ENCODE measurements at regions not wholly inside any gene's neighbourhood (a gene's known extent, or its start where the extent isn't known, plus 50 kb on each side); places are given as distances from the start of the nearest gene placed in this dataset.

- CTCF ChIA-PET: no interaction called here
- no peak for ATAC-seq (ENCODE audit: low read depth)
- Histone ChIP-seq H3K4me1 (ENCODE audit: control insufficient read depth, insufficient read depth, low read length) (no peaks in the 10 kb centered on the region), H2AK5ac (ENCODE audit: low read depth, low read length) (no peak overlapping the region), H2AFZ (replicated peaks; ENCODE audit: low read length, poor library complexity) (no peak overlapping the region), H2BK120ac (ENCODE audit: low read depth, low read length) (no peak overlapping the region), H3K4me2 (ENCODE audit: low read depth, low read length) (no peak overlapping the region), H2BK5ac (ENCODE audit: low read depth, low read length, poor library complexity, severe bottlenecking) (no peak overlapping the region), H3K4me3 (ENCODE audit: insufficient read depth, low read depth, low read length) (no peak overlapping the region), H2AK9ac (replicated peaks; ENCODE audit: low read depth, low read length, poor library complexity) (no peak overlapping the region), H3K9me1 (ENCODE audit: insufficient read depth, low read length) (no peaks in the 10 kb centered on the region), H3K14ac (replicated peaks; ENCODE audit: low read depth, low read length) (no peak overlapping the region), H4K8ac (ENCODE audit: low read depth in 2 of 2, low read length in 2 of 2) (no peak overlapping the region), H3K27me3 (ENCODE audit: control insufficient read depth, insufficient read depth, low read length) (no peaks in the 10 kb centered on the region), H3K23ac (ENCODE audit: low read depth, low read length) (no peak overlapping the region), H4K91ac (ENCODE audit: insufficient read depth, low read depth, low read length) (no peak overlapping the region), H3K36me3 (ENCODE audit: control insufficient read depth, insufficient read depth, low read length) (no peaks in the 10 kb centered on the region), H3K4ac (ENCODE audit: low read depth, low read length) (no peak overlapping the region), H3K79me1 (ENCODE audit: low read depth in 1 of 2, low read length in 2 of 2) (no peaks in the 10 kb centered on the region), H2BK20ac (ENCODE audit: low read depth, low read length) (no peak overlapping the region), H4K5ac (ENCODE audit: low read depth, low read length) (no peak overlapping the region), H3K9ac (ENCODE audit: low read depth, low read length) (no peak overlapping the region), H4K20me1 (ENCODE audit: insufficient read depth, low read length) (no peaks in the 10 kb centered on the region), H3K9me3 (ENCODE audit: control insufficient read depth, insufficient read depth, low read length) (peaks cover 5% of the 10 kb centered on the region; the same call in 1 of the 2 replicates), H3K56ac (ENCODE audit: extremely low read depth, insufficient read depth, low read length) (no peak overlapping the region), H3K27ac (ENCODE audit: insufficient read depth, low read length) (no peak overlapping the region), H2BK15ac (ENCODE audit: low read depth, low read length) (no peak overlapping the region), H3K18ac (ENCODE audit: low read depth, low read length) (no peak overlapping the region)
- intact Hi-C loops (cut with micrococcal nuclease) (no loop called here), in situ Hi-C loops (cut with MboI; ENCODE audit: low sequenced_read_pairs) (no loop called here), dilution Hi-C loops (cut with HindIII; ENCODE audit: low sequenced_read_pairs, unreplicated experiment) (no loop called here)
- TF ChIP-seq RAD21 (IDR thresholded peaks at IDR 0.05; ENCODE audit: low read length) (no peak), FOS (IDR thresholded peaks at IDR 0.05; ENCODE audit: low read depth, low read length) (no peak), CHD1 (IDR thresholded peaks at IDR 0.05; ENCODE audit: low read depth, low read length) (no peak), MXI1 (IDR thresholded peaks at IDR 0.05; ENCODE audit: borderline replicate concordance, low read depth, low read length) (no peak), RCOR1 (IDR thresholded peaks at IDR 0.05; ENCODE audit: insufficient replicate concordance, low read length) (no peak), NFE2L2 (IDR thresholded peaks at IDR 0.05; ENCODE audit: low read depth, low read length) (no peak), BHLHE40 (IDR thresholded peaks at IDR 0.05; ENCODE audit: low read depth, low read length) (no peak), CTCF (conservative IDR thresholded peaks at IDR 0.05; ENCODE audit: low read depth, low read length) (no peak), USF2 (IDR thresholded peaks at IDR 0.05; ENCODE audit: low read depth, low read length) (no peak), POLR2A (IDR thresholded peaks at IDR 0.05; ENCODE audit: low read depth, low read length) (no peak), MAZ (IDR thresholded peaks at IDR 0.05; ENCODE audit: borderline replicate concordance, low read depth, low read length) (no peak), MAFK (IDR thresholded peaks at IDR 0.05; ENCODE audit: low read depth, low read length) (no peak), RFX5 (IDR thresholded peaks at IDR 0.05; ENCODE audit: low read depth, low read length) (no peak), CEBPB (IDR thresholded peaks at IDR 0.05; ENCODE audit: low read depth, low read length) (no peak), SMC3 (IDR thresholded peaks at IDR 0.05; ENCODE audit: low read depth, low read length) (no peak), ELK1 (IDR thresholded peaks at IDR 0.05; ENCODE audit: borderline replicate concordance, low read depth, low read length) (no peak)
- no TSS peak for BruUV-seq (replicated peaks)
- no peak for DNase-seq
- POLR2A ChIA-PET (ENCODE audit: unreplicated experiment): no interaction called here
Observed at GRCh38 chr7:109282726-109283125, 713.1 kb downstream of the DNAJB9 start.
